Neural cell (in vitro differentiated cells): ENCODE measurements at regions not wholly inside any gene's neighbourhood (a gene's known extent, or its start where the extent isn't known, plus 50 kb on each side); places are given as distances from the start of the nearest gene placed in this dataset.

Experiments used
- EZH2 ChIP-seq: fragments of 200-600, 300-800 bp; shearing (Covaris generic), sonication (generic); IDR thresholded peaks from 2 replicates; pipeline ENCODE4 v1.6.1; 2014; ENCODE audit warnings: antibody characterized with exemption, low read length, borderline replicate concordance, mild to moderate bottlenecking; ENCODE audit not compliant: insufficient read depth, poor library complexity, severe bottlenecking
- POLR2AphosphoS5 ChIP-seq: IDR thresholded peaks from 2 replicates; pipeline ENCODE4 v1.6.1; 2012

- TF ChIP-seq POLR2AphosphoS5 (no peak), EZH2 (no peak)
These were observed 67.8 kb upstream of the DDHD1 start for GRCh38 chr14:53220914-53221313.
